Neutrophil (primary cell): ENCODE measurements at regions not wholly inside any gene's neighbourhood (a gene's known extent, or its start where the extent isn't known, plus 50 kb on each side); places are given as distances from the start of the nearest gene placed in this dataset.

ENCODE experiments used
- H3K27ac ChIP-seq: fragments of 200-600 bp; sonication (generic); 2 replicates; pipeline ENCODE4 v1.5.1; 2016; ENCODE audit warnings: mild to moderate bottlenecking, moderate library complexity
- H3K27me3 ChIP-seq: fragments of 200-600 bp; sonication (generic); 2 replicates; pipeline ENCODE4 v1.6.0; 2016; ENCODE audit warnings: mild to moderate bottlenecking
- H3K36me3 ChIP-seq: fragments of 200-600 bp; sonication (generic); 2 replicates; pipeline ENCODE4 v1.5.1; 2017
- H3K4me1 ChIP-seq, 2 experiments: fragments of 200-600 bp in 1 of 2; sonication (generic) in 1 of 2; 1 replicate in 1 of 2; 2 replicates in 1 of 2; pipeline versions ENCODE4 v1.5.1 to v1.6.1; 2013 to 2016; ENCODE audit warnings: low read depth in 1 of 2, low read length in 1 of 2, mild to moderate bottlenecking in 1 of 2, moderate library complexity in 1 of 2; ENCODE audit not compliant: control insufficient read depth in 1 of 2, insufficient read depth in 1 of 2
- H3K4me3 ChIP-seq, 2 experiments: fragments of 200-600 bp in 1 of 2; sonication (generic) in 1 of 2; 1 replicate in 1 of 2; 2 replicates in 1 of 2; pipeline ENCODE4 v1.5.1; 2013 to 2016; ENCODE audit warnings: low read depth in 1 of 2, low read length in 1 of 2, mild to moderate bottlenecking in 1 of 2, moderate library complexity in 1 of 2
- H3K9me3 ChIP-seq: fragments of 200-600 bp; sonication (generic); 2 replicates; pipeline ENCODE4 v1.5.1; 2016
- TF ChIP-seq, protein P1 (sequence below): fragments of 200-600 bp; sonication (generic); IDR thresholded peaks from 2 replicates; pipeline ENCODE4 v1.5.1; 2016; ENCODE audit warnings: antibody characterized with exemption

DNA sequence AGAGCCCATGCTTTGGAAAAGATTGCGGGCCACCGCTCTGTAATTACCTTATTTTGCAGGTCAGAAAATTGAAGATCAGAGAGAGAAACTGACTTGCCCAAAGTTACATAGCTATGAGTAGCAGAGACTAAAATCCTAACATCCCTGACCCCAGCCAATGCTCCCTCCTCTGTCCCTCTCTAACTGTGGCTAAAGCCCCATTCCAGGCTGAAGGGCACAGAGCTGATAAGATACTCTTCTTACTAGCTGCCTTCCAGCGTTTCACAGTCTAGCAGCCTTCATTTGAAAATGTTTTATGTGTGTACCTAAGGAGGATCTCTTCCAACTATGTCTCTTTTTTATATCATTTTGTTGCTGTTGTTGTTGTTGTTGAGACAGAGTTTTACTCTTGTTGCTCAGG, 81.4 kb upstream of the LRATD1 start:
- no peak overlapping the region for H3K4me3 ChIP-seq
- no peaks in the 10 kb centered on the region for H3K36me3 ChIP-seq
- H3K4me1 ChIP-seq, result no peaks in the 10 kb centered on the region
- TF ChIP-seq, protein P1, sequence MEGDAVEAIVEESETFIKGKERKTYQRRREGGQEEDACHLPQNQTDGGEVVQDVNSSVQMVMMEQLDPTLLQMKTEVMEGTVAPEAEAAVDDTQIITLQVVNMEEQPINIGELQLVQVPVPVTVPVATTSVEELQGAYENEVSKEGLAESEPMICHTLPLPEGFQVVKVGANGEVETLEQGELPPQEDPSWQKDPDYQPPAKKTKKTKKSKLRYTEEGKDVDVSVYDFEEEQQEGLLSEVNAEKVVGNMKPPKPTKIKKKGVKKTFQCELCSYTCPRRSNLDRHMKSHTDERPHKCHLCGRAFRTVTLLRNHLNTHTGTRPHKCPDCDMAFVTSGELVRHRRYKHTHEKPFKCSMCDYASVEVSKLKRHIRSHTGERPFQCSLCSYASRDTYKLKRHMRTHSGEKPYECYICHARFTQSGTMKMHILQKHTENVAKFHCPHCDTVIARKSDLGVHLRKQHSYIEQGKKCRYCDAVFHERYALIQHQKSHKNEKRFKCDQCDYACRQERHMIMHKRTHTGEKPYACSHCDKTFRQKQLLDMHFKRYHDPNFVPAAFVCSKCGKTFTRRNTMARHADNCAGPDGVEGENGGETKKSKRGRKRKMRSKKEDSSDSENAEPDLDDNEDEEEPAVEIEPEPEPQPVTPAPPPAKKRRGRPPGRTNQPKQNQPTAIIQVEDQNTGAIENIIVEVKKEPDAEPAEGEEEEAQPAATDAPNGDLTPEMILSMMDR, result no peak
- H3K9me3 ChIP-seq, result no peaks in the 10 kb centered on the region
- no peak overlapping the region for H3K27ac ChIP-seq
- no peaks in the 10 kb centered on the region for H3K27me3 ChIP-seq

DNA sequence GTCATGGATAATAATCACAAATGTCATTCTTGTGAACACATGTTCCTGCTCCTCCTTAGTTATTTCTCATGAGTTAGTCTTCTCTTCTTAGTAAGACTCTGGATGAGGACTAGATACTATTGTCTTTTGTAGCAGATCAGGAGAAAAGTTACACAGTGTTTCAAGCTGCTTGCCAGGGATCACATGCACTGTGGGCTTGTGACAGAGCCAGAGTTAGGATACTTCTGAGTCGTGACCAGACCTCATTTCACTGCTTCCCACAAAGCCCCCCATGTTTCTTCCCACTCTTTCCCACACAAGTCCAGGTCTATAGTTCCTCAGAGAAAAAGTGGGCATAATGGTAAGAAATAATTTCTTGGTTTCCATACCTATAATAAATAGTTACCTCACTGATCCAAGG, 80.2 kb upstream of the LRATD1 start:
- TF ChIP-seq, protein P1, result no peak
- no peaks in the 10 kb centered on the region for H3K4me1 ChIP-seq
- H3K9me3 ChIP-seq, result no peaks in the 10 kb centered on the region
- H3K36me3 ChIP-seq, result no peaks in the 10 kb centered on the region
- no peak overlapping the region for H3K4me3 ChIP-seq
- no peak overlapping the region for H3K27ac ChIP-seq
- H3K27me3 ChIP-seq, result no peaks in the 10 kb centered on the region

DNA sequence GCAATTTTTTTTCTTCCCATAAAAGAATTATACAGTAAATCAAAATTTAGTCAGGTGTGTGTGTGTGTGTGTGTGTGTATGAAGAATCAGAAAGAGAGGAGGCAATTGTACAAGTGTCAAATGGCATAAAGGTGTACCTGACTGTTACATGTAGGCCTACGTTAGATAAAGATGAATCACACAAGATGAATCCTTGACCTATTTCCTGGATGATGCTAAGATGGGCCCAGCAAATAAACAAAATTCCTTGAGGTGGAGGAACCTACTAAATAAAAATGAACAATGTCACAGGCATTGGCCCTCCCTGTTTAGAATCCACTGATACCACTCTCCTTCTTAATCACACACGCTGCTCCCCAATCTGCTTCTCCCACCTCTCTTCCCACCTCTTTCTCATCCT, 79.7 kb upstream of the LRATD1 start:
- TF ChIP-seq, protein P1, result no peak
- Histone ChIP-seq H3K9me3 (no peaks in the 10 kb centered on the region), H3K36me3 (no peaks in the 10 kb centered on the region), H3K4me3 (no peak overlapping the region), H3K4me1 (no peaks in the 10 kb centered on the region), H3K27me3 (no peaks in the 10 kb centered on the region), H3K27ac (no peak overlapping the region)

DNA sequence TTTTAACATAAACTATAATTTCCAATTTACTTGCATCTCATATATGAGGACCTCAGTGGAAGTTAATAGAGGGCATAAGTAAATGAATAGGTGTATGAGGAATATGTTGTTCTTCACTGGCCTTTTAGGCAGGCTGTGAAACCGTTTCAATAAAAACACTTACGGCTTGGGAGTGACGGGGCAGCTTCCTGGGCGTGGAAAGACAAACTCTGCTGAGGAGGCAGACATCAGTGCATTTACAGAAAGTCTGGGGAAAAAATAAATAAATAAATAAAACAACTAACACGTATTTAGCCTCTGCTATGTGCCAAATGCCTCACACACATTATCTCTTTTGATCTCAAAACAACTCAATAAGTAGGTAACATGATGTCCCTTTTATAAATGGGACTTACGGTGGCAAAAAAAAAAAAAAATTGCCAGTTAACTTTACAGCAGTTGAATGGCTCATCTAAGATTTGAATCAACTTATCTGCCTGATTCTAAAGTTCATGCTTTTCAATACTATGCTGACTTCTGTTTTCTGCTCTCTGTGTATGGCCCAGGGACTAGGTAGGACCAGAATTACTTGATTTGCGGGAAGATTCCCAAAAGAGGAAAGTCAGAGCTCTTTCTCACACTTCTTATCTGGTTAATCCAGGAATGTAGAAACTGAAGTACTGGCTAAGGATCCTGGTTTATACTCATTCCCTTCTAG, 77.5 kb upstream of the LRATD1 start:
- Histone ChIP-seq H3K4me3 (no peak overlapping the region), H3K27ac (no peak overlapping the region), H3K27me3 (no peaks in the 10 kb centered on the region), H3K4me1 (no peaks in the 10 kb centered on the region), H3K36me3 (no peaks in the 10 kb centered on the region), H3K9me3 (no peaks in the 10 kb centered on the region)
- TF ChIP-seq, protein P1, result no peak

DNA sequence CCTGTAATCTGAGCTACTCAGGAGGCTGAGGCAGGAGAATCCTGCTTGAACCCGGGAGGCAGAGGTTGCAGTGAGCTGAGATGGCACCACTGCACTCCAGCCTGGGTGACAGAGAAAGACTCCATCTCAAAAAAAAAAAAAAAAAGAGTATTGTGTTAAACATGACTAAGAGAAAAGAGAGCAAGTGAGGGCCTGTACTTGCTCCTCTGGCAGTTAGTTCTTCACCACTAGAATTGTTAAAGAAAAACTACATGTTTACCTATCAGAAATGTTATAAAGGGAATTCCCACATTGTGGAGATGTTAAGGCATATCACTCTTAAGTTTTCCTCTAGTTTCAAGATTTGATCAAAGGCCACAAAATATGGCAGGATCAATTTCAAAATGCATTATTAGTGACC, 75.4 kb upstream of the LRATD1 start:
- Histone ChIP-seq H3K36me3 (no peaks in the 10 kb centered on the region), H3K27me3 (no peaks in the 10 kb centered on the region), H3K4me1 (no peaks in the 10 kb centered on the region), H3K27ac (no peak overlapping the region), H3K9me3 (no peaks in the 10 kb centered on the region), H3K4me3 (no peak overlapping the region)
- TF ChIP-seq, protein P1, result no peak
